Heart left ventricle (tissue), 16 donors: ENCODE measurements at regions not wholly inside any gene's neighbourhood (a gene's known extent, or its start where the extent isn't known, plus 50 kb on each side); places are given as distances from the start of the nearest gene placed in this dataset.

Experiments used
- ATAC-seq, 4 donors: fragments of 200-7000 bp; cut with Tn5 transposase; one replicate each; pipeline ENCODE4 v1.9.1; 2020 to 2022; ENCODE audit warnings: moderate library complexity in 4 of 4, mild to moderate bottlenecking in 3 of 4, moderate number of reproducible peaks in 1 of 4
- DNase-seq, 5 donors: peaks; one replicate each; pipeline ENCODE4 v3.0.0-alpha.2; 2020
- H3K27ac ChIP-seq, 12 donors: fragments of 200-600 bp; sonication (generic) in 4 of 12; one replicate each; pipeline versions ENCODE4 v1.5.0 to v1.8.0; 2016 to 2022; ENCODE audit warnings: mild to moderate bottlenecking in 2 of 12
- H3K27me3 ChIP-seq, 9 donors: fragments of 200-600 bp; sonication (generic) in 2 of 9; one replicate each; pipeline versions ENCODE4 v1.5.1 to v1.8.0; 2016 to 2022; ENCODE audit warnings: mild to moderate bottlenecking in 3 of 9
- H3K36me3 ChIP-seq, 9 donors: fragments of 200-600 bp; sonication (generic) in 2 of 9; one replicate each; pipeline versions ENCODE4 v1.5.0 to v1.8.0; 2018 to 2022; ENCODE audit warnings: mild to moderate bottlenecking in 2 of 9
- H3K4me1 ChIP-seq, 12 donors: fragments of 200-600 bp; sonication (generic) in 4 of 12; one replicate each; pipeline versions ENCODE4 v1.5.0 to v1.8.0; 2016 to 2022; ENCODE audit warnings: mild to moderate bottlenecking in 3 of 12
- H3K4me3 ChIP-seq, 12 donors: fragments of 200-600 bp; sonication (generic) in 4 of 12; one replicate each; pipeline versions ENCODE4 v1.5.0 to v1.8.0; 2017 to 2022; ENCODE audit warnings: mild to moderate bottlenecking in 9 of 12, moderate library complexity in 4 of 12
- H3K9me3 ChIP-seq, 12 donors: fragments of 200-600 bp; sonication (generic) in 4 of 12; one replicate each; pipeline versions ENCODE4 v1.5.0 to v1.8.0; 2016 to 2022; ENCODE audit warnings: mild to moderate bottlenecking in 1 of 12
- POLR2A ChIP-seq, 2 donors: fragments of 450-650 bp; IDR thresholded peaks; one replicate each; pipeline ENCODE4 v1.6.1; 2017; ENCODE audit warnings: antibody characterized with exemption in 2 of 2, mild to moderate bottlenecking in 2 of 2, moderate library complexity in 2 of 2
- WGBS, 4 donors: extraction: QIAGEN DNeasy Blood & Tissue Kit in 2 of 4; methylation state at CpG; one replicate each; pipeline versions ENCODE4 v1.1.5 to v1.1.7; 2013 to 2018; 5-methylcytosine and 5-hydroxymethylcytosine counted together
- intact Hi-C, 10 donors: fragments of 100-400 bp; cut with DNase I; formaldehyde crosslinking; loops; one replicate each; pipeline versions ENCODE4 v1.11.1 to v1.14.2; 2022
- TF ChIP-seq, protein P1 (sequence below), 12 donors: fragments of 200-600 bp; sonication (generic) in 4 of 12; IDR thresholded peaks; one replicate each; pipeline versions ENCODE4 v1.5.0 to v1.8.0; 2018 to 2022; ENCODE audit warnings: antibody characterized with exemption in 12 of 12, mild to moderate bottlenecking in 5 of 12
- donor health status: ischemic (EF 13 %, LVEDD 7.1; RV severe dilation, severe dysfunction).
- donor health status: healthy with polysubstance abuse.
- donor health status: DM: no; HTN: yes; CAD: no.
- donor health status: DM: no; HTN: no; CAD: no.
- donor health status: ischemic (EF 25% LVEDD 6.9; RV normal size, moderate dysfunction).
- donor health status: ischemic (EF 25% LVEDD 5.7; RV mildly dilated, moderate dysfunction).
- donor health status: healthy.
- donor health status: DM: yes; HTN: yes; CAD: no.
- donor health status: ischemic (EF 35%, LVEDD 5.7; RV mildly dilated, moderate dysfunction).
- donor health status: nonischemic (EF 11% LVEDD 7.7; RV severe dilation, severe dysfunction).
- donor health status: DM: yes; HTN: yes; CAD: no.
- donor health status: PGD.
- donor health status: ischemic (EF 29% LVEDD 5.4; RV normal size, mild dysfunction).
- donor health status: nonischemic (EF 23%, LVEDD 6.1; RV moderate dilation, normal function).

DNA sequence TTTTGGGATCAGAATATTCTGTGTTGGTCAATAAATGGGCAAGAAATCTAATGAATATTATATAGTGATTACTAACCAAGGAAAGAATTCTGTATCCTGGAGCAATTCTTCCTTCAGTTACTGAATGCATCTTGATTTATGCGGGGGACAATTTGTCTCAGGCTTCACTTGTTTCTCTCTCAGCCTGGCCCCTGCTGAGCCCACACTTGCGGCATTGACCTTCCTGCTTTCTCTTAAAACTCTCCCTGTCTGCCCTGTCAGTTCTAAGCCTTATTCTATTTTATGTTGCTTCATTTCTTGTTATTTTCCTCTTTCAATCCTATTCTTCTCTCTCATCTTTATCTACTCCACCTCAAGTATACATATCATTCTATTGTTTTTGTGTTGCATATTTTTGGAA, 122.1 kb upstream of the TPK1 start:
- peaks cover 0 to 6% (median 0%) of the 10 kb centered on the region in 12 donors for H3K9me3 ChIP-seq
- TF ChIP-seq, protein P1, sequence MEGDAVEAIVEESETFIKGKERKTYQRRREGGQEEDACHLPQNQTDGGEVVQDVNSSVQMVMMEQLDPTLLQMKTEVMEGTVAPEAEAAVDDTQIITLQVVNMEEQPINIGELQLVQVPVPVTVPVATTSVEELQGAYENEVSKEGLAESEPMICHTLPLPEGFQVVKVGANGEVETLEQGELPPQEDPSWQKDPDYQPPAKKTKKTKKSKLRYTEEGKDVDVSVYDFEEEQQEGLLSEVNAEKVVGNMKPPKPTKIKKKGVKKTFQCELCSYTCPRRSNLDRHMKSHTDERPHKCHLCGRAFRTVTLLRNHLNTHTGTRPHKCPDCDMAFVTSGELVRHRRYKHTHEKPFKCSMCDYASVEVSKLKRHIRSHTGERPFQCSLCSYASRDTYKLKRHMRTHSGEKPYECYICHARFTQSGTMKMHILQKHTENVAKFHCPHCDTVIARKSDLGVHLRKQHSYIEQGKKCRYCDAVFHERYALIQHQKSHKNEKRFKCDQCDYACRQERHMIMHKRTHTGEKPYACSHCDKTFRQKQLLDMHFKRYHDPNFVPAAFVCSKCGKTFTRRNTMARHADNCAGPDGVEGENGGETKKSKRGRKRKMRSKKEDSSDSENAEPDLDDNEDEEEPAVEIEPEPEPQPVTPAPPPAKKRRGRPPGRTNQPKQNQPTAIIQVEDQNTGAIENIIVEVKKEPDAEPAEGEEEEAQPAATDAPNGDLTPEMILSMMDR (IDR thresholded peaks at IDR 0.05), result no peak
- H3K4me3 ChIP-seq, result no peak overlapping the region
- no peaks in the 10 kb centered on the region for H3K36me3 ChIP-seq
- ATAC-seq, result no peak
- H3K27me3 ChIP-seq, result no peaks in the 10 kb centered on the region
- H3K4me1 ChIP-seq, result no peaks in the 10 kb centered on the region
- DNase-seq, result no peak
- 57 to 65% (median 60%) methylated on average over 2 of the region's 2 CpGs for WGBS, 4 donors
- no peak overlapping the region for H3K27ac ChIP-seq
- intact Hi-C loops, result no loop called here

DNA sequence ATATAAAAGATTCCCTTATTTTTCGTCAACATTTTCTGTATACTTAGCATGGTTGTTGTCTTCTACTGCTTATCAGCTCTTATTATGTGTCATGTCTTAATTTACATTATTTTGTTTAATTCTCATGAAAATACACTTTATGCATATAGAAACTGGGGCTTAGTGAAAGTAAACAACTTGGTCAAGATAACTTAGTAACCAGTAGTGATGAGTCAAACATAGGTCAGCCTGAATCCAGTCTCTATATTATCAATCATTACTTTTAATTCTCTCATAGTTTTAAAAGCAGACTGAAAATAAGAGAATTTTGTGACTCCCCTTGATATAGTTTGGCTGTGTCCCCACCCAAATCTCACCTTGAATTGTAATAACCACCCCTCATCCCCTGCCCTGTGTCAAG, 119.6 kb upstream of the TPK1 start:
- Histone ChIP-seq H3K4me1 (no peaks in the 10 kb centered on the region), H3K4me3 (no peak overlapping the region), H3K27ac (no peak overlapping the region), H3K36me3 (no peaks in the 10 kb centered on the region), H3K27me3 (no peaks in the 10 kb centered on the region), H3K9me3 (peaks cover 0 to 6% (median 0%) of the 10 kb centered on the region in 12 donors)
- ATAC-seq (no peak), DNase-seq (no peak)
- intact Hi-C loops, result no loop called here
- WGBS, 4 donors, result 72 to 88% (median 81%) methylated on average over 1 of the region's 1 CpG
- no peak for TF ChIP-seq POLR2A (IDR thresholded peaks at IDR 0.05)
- TF ChIP-seq, protein P1 (IDR thresholded peaks at IDR 0.05), result no peak

DNA sequence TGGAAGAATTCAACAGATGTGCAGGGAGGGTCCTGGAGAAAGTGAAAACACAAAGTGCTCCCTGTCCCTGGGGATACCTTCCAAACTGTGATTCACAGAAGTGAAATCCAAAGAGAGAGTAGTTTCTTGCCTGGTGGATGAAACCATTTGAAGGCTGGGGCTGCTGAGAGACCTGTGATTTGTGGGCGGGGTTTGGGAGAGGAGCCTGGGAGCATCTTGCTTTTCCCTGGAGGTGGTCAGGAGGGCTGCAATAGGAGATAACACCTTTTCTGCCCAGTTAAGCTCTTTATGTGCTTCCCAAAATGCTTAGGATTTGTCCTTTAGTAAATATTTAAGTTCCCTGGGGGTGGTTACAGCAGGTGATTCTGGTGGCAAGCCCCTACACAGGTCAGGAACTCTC, 105.3 kb upstream of the TPK1 start:
- no peak for ATAC-seq
- H3K4me1 ChIP-seq, result no peaks in the 10 kb centered on the region
- H3K36me3 ChIP-seq, result no peaks in the 10 kb centered on the region
- 65 to 79% (median 75%) methylated on average over 1 of the region's 1 CpG for WGBS, 4 donors
- H3K9me3 ChIP-seq, result peaks cover 0 to under 1% (median 0%) of the 10 kb centered on the region in 12 donors
- no peaks in the 10 kb centered on the region for H3K27me3 ChIP-seq
- no peak for DNase-seq
- no peak overlapping the region for H3K4me3 ChIP-seq
- H3K27ac ChIP-seq, result no peak overlapping the region
- no peak for TF ChIP-seq POLR2A (IDR thresholded peaks at IDR 0.05)
- TF ChIP-seq, protein P1 (IDR thresholded peaks at IDR 0.05), result no peak
- intact Hi-C loops, result no loop called here

DNA sequence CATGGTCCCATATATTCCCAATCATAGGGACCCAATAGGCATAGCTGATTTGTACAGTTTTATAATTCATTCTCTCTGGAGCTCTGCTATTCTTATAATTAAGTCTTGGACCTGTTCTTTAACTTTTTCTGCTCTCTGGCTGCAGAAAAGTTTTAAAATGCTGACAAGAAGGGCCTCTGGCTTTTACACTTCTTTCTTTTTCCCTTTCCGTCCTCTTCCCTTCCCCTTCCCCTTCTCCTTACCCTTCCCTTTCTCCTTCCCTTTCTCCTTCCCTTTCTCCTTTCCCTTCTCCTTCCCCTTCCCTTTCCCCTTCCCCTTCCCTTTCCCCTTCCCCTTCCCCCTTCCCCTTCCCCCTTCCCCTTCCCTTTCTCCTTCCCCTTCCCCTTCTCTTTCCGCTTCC, 101.3 kb upstream of the TPK1 start:
- ATAC-seq, result no peak
- no peak for TF ChIP-seq POLR2A (IDR thresholded peaks at IDR 0.05)
- TF ChIP-seq, protein P1 (IDR thresholded peaks at IDR 0.05), result no peak
- no peaks in the 10 kb centered on the region for H3K36me3 ChIP-seq
- no peaks in the 10 kb centered on the region for H3K27me3 ChIP-seq
- H3K9me3 ChIP-seq, result no peaks in the 10 kb centered on the region
- WGBS, 4 donors, result 38 to 73% (median 66%) methylated on average over 1 to 2 of the region's 2 CpGs
- no peaks in the 10 kb centered on the region for H3K4me1 ChIP-seq
- intact Hi-C loops, result no loop called here
- H3K4me3 ChIP-seq, result no peak overlapping the region
- no peak overlapping the region for H3K27ac ChIP-seq
- no peak for DNase-seq
